Omental fat pad (tissue), 3 donors: ENCODE measurements at regions not wholly inside any gene's neighbourhood (a gene's known extent, or its start where the extent isn't known, plus 50 kb on each side); places are given as distances from the start of the nearest gene placed in this dataset.
A peak's percentile ranks its signal among the peaks of the same experiment; 100 is the strongest.

Experiments used
- ATAC-seq: fragments of 150-250 bp; one replicate; pipeline ENCODE4 v1.9.1; 2016; ENCODE audit warnings: mild to moderate bottlenecking, moderate library complexity; ENCODE audit not compliant: low FRiP score
- DNase-seq: peaks from one replicate; pipeline ENCODE4 v3.0.0-alpha.2; 2019; ENCODE audit warnings: low spot score
- CTCF ChIP-seq, 3 donors: fragments of 450-650 bp; IDR thresholded peaks; one replicate each; pipeline ENCODE4 v1.5.1; 2016 to 2017; ENCODE audit warnings: antibody characterized with exemption in 3 of 3, mild to moderate bottlenecking in 3 of 3, moderate library complexity in 2 of 3

GRCh38 chr2:136404176-136404575, 286.2 kb upstream of the CXCR4 start:
- ATAC-seq (no peak), DNase-seq (no peak)
- TF ChIP-seq CTCF (IDR thresholded peaks at IDR 0.05), result no peak

DNA sequence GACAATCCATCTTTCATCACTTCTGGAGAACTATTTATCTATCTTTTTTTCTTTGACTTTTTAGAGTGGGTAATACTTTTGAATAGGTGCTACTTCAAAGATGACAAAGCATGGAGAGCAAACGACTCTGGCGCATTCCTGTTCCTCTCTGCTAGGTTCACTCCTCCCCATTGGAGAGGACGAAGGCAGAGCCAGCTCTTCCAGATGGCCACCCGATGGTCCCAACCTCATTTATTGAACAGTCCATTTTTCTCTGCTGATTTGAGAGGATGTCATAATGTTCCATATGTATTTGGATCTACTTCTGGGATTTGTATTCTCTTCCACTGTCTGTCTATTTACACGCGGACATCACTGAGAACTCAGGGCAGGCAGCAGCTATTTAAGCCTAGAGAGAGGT, 284.3 kb upstream of the CXCR4 start:
- ATAC-seq (no peak), DNase-seq (no peak)
- TF ChIP-seq CTCF (IDR thresholded peaks at IDR 0.05), result no peak

DNA sequence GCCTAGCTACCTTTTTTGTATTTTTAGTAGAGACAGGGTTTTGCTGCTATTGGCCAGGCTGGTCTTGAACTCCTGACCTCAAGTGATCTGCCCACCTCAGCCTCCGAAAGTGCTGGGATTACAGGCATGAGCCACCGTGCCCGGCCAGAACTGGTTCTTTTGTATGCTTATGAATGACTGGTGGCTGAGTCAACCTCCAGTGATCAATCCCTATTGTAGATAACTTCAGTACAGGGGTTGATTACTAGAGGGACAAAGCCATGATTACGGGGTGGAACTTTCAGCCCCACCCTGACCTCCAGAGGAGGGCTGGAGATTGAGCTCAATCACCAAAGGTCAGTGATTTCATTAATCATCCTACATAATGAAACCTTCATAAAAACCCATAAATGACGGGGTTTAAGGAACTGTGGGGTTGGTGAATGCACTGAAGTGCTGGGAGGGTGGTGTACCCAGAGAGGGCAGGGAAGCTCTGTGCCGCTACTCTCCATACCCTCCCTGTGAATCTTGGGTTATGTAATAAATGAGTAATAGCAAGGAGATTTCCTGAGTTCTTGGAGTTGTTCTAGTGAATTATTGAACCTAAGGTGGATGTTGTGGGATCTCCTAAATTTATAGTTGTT, 281.8 kb upstream of the CXCR4 start:
- DNase-seq, result no peak
- no peak for ATAC-seq
- no peak for TF ChIP-seq CTCF (IDR thresholded peaks at IDR 0.05)

GRCh38 chr2:136395582-136395981, 277.6 kb upstream of the CXCR4 start:
- no peak for ATAC-seq
- no peak for DNase-seq
- TF ChIP-seq CTCF (IDR thresholded peaks at IDR 0.05), result no peak

DNA sequence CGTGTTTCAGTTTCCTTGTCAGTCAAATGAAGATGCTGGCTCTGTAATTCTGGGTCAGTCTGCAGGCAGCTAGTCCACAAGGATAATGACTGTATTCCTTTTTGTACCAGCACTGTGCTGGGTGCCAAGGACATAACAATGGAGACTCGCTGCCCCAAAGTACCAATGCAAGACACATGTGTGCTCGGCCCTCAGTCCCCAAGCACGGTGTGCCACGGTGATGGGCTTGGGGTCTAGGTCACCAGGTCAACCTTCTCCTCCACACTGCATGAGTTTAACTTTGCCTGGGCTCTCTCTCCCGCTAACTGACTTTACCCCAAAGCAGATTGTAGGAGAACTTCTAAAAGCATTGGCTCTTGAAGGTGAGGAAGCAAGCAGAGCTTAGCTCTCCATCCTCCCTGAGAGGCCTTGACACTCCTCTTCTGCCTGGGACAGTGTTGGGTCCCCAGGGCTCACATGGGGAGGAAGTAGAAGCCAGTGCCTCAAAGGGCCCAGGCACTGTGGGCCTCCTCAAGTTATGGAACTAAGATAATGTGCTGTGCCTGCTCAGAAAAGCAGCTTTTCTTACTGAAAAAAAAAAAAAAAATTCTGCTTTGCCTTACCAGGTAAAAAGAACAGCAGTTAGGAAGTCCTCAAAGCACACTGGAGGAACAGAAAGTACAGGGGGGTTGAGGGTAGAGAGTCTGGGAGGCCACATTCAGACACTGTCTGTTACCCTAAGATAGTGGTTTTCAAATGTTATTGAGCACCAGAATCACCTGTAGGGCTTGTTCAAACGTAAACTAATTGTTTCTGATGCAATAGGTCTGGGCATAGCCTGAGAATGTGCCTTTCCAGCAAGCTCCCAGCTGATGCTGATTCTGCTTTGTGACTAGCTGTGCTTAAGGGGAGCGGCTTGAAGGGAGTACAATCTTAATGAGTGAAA, 276.4 kb upstream of the CXCR4 start:
- no peak for DNase-seq
- TF ChIP-seq CTCF (IDR thresholded peaks at IDR 0.05), result no peak
- peak; percentile 17 for ATAC-seq

DNA sequence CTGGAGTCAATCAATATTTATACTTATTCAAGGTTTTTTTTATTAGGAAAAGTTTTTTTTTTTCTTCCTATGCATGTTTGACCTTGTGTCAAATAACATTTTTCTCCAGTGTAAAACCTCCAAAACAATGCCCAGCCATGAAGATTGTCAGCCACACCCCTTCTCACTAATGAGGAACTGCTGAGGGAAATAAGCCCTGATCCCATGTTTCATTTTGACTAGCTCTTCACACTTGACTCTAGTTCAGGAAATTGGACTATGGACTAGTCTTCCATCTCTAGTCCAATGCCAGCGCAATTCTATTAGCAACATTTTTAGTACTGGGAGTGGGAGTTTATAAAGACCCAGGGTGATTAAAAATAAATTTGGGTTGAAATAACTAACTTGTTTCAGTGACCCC, 275.6 kb upstream of the CXCR4 start:
- TF ChIP-seq CTCF (IDR thresholded peaks at IDR 0.05), result no peak
- DNase-seq (no peak), ATAC-seq (no peak)
